HEK293 (cell line): ENCODE measurements at regions not wholly inside any gene's neighbourhood (a gene's known extent, or its start where the extent isn't known, plus 50 kb on each side); places are given as distances from the start of the nearest gene placed in this dataset.
"Not testable (repeated sequence)": the region's sequence is repeated elsewhere in the genome, so short reads cannot be mapped to it uniquely, and the experiment has no call there.

ENCODE experiments used
- REST ChIP-seq: fragments of 450-650 bp; formaldehyde crosslinking; IDR thresholded peaks from 2 replicates; pipeline ENCODE4 v1.5.1; 2016; ENCODE audit warnings: missing biosample characterization, missing genetic modification characterization
- ZNF114 ChIP-seq: fragments of 450-650 bp; formaldehyde crosslinking; IDR thresholded peaks from 2 replicates; pipeline ENCODE4 v1.5.0; 2017; ENCODE audit warnings: missing biosample characterization, missing genetic modification characterization
- ZNF354C ChIP-seq: fragments of 450-650 bp; formaldehyde crosslinking; IDR thresholded peaks from 2 replicates; pipeline ENCODE4 v1.5.1; 2016; ENCODE audit warnings: missing biosample characterization, missing genetic modification characterization, low read depth, borderline replicate concordance
- ZNF549 ChIP-seq: fragments of 450-650 bp; IDR thresholded peaks from 2 replicates; pipeline ENCODE4 v1.5.1; 2018; ENCODE audit warnings: missing biosample characterization, missing genetic modification characterization, mild to moderate bottlenecking, inconsistent platforms, moderate library complexity
- TF ChIP-seq, protein P1 (sequence below): fragments of 450-650 bp; formaldehyde crosslinking; IDR thresholded peaks from 2 replicates; pipeline ENCODE4 v1.5.1; 2016; ENCODE audit warnings: missing biosample characterization, missing genetic modification characterization
- TF ChIP-seq, protein P2 (sequence below): fragments of 450-650 bp; formaldehyde crosslinking; IDR thresholded peaks from 2 replicates; pipeline ENCODE4 v1.5.1; 2016; ENCODE audit warnings: missing biosample characterization, missing genetic modification characterization
- TF ChIP-seq, protein P3 (sequence below): IDR thresholded peaks from 2 replicates; pipeline ENCODE4 v1.6.1; 2011; ENCODE audit warnings: mild to moderate bottlenecking, low read depth, low read length, borderline replicate concordance
- TF ChIP-seq, protein P4 (sequence below): fragments of 450-650 bp; formaldehyde crosslinking; IDR thresholded peaks from 2 replicates; pipeline ENCODE4 v1.5.1; 2016; ENCODE audit warnings: missing biosample characterization, missing genetic modification characterization, borderline replicate concordance

DNA sequence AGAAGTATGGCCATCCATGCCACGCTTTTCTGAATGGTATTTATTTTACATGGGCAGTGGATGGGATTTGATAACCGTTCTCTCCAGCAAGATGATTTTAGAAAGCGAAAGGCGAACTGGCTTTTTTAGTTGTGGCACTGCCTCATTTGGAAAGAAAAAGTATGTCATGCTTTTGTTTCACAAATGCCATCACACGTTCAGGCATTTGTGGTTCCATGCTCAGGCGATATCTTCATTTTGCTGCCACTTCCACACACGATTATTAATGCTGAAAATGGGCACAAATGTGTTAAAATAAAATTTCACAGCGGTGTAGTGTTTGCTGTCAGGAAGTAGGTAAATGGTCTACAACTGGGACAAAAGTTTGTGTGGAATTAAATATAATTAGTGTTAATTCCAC lies 328.1 kb downstream of the BCL2L11 start:
- TF ChIP-seq, protein P1, sequence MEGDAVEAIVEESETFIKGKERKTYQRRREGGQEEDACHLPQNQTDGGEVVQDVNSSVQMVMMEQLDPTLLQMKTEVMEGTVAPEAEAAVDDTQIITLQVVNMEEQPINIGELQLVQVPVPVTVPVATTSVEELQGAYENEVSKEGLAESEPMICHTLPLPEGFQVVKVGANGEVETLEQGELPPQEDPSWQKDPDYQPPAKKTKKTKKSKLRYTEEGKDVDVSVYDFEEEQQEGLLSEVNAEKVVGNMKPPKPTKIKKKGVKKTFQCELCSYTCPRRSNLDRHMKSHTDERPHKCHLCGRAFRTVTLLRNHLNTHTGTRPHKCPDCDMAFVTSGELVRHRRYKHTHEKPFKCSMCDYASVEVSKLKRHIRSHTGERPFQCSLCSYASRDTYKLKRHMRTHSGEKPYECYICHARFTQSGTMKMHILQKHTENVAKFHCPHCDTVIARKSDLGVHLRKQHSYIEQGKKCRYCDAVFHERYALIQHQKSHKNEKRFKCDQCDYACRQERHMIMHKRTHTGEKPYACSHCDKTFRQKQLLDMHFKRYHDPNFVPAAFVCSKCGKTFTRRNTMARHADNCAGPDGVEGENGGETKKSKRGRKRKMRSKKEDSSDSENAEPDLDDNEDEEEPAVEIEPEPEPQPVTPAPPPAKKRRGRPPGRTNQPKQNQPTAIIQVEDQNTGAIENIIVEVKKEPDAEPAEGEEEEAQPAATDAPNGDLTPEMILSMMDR (tag by site-specific recombination) = not testable (repeated sequence)
- TF ChIP-seq, protein P2, sequence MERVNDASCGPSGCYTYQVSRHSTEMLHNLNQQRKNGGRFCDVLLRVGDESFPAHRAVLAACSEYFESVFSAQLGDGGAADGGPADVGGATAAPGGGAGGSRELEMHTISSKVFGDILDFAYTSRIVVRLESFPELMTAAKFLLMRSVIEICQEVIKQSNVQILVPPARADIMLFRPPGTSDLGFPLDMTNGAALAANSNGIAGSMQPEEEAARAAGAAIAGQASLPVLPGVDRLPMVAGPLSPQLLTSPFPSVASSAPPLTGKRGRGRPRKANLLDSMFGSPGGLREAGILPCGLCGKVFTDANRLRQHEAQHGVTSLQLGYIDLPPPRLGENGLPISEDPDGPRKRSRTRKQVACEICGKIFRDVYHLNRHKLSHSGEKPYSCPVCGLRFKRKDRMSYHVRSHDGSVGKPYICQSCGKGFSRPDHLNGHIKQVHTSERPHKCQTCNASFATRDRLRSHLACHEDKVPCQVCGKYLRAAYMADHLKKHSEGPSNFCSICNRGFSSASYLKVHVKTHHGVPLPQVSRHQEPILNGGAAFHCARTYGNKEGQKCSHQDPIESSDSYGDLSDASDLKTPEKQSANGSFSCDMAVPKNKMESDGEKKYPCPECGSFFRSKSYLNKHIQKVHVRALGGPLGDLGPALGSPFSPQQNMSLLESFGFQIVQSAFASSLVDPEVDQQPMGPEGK (tag by site-specific recombination) = not testable (repeated sequence)
- TF ChIP-seq REST (tag by site-specific recombination); ZNF114; ZNF549 (tag by site-specific recombination); ZNF354C (tag by site-specific recombination): not testable (repeated sequence)
- TF ChIP-seq, protein P3, sequence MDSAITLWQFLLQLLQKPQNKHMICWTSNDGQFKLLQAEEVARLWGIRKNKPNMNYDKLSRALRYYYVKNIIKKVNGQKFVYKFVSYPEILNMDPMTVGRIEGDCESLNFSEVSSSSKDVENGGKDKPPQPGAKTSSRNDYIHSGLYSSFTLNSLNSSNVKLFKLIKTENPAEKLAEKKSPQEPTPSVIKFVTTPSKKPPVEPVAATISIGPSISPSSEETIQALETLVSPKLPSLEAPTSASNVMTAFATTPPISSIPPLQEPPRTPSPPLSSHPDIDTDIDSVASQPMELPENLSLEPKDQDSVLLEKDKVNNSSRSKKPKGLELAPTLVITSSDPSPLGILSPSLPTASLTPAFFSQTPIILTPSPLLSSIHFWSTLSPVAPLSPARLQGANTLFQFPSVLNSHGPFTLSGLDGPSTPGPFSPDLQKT = not testable (repeated sequence)
- TF ChIP-seq, protein P4, sequence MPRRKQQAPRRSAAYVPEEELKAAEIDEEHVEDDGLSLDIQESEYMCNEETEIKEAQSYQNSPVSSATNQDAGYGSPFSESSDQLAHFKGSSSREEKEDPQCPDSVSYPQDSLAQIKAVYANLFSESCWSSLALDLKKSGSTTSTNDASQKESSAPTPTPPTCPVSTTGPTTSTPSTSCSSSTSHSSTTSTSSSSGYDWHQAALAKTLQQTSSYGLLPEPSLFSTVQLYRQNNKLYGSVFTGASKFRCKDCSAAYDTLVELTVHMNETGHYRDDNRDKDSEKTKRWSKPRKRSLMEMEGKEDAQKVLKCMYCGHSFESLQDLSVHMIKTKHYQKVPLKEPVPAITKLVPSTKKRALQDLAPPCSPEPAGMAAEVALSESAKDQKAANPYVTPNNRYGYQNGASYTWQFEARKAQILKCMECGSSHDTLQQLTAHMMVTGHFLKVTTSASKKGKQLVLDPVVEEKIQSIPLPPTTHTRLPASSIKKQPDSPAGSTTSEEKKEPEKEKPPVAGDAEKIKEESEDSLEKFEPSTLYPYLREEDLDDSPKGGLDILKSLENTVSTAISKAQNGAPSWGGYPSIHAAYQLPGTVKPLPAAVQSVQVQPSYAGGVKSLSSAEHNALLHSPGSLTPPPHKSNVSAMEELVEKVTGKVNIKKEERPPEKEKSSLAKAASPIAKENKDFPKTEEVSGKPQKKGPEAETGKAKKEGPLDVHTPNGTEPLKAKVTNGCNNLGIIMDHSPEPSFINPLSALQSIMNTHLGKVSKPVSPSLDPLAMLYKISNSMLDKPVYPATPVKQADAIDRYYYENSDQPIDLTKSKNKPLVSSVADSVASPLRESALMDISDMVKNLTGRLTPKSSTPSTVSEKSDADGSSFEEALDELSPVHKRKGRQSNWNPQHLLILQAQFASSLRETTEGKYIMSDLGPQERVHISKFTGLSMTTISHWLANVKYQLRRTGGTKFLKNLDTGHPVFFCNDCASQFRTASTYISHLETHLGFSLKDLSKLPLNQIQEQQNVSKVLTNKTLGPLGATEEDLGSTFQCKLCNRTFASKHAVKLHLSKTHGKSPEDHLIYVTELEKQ (tag by site-specific recombination) = not testable (repeated sequence)
